Uterus (tissue), 2 donors: ENCODE measurements at regions not wholly inside any gene's neighbourhood (a gene's known extent, or its start where the extent isn't known, plus 50 kb on each side); places are given as distances from the start of the nearest gene placed in this dataset.

Source experiments
- POLR2A ChIP-seq, 2 donors: fragments of 450-650 bp; IDR thresholded peaks; one replicate each; pipeline ENCODE4 v1.6.1; 2016; ENCODE audit warnings: antibody characterized with exemption in 2 of 2, mild to moderate bottlenecking in 1 of 2, moderate library complexity in 1 of 2
- TF ChIP-seq, protein P1 (sequence below), 4 experiments: fragments of 200-600 bp in 2 of 4; fragments of 450-650 bp in 2 of 4; sonication (generic) in 2 of 4; IDR thresholded peaks; one replicate each; pipeline ENCODE4 v1.5.1; 2016 to 2019; ENCODE audit warnings: antibody characterized with exemption in 4 of 4, mild to moderate bottlenecking in 2 of 4, moderate library complexity in 1 of 4

DNA sequence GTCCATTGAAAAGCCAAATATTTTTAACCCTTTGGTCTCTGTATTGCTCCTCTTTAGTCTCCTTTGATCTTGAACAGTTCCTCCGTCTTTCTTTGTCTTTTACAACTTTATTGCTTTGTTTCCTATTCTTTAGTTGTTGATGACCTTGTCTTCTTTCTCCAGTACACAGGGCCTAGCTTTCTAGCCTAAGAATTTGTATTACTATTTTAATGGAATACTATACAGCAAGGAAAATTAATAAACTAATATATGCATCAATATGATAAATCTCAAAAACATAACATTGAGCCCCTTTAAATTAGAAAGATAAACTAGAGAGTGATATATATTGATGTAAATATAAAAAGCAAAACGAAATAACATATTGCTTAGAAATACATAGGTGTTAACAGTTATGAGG lies 88.7 kb downstream of the NR1D2 start:
- TF ChIP-seq, protein P1, sequence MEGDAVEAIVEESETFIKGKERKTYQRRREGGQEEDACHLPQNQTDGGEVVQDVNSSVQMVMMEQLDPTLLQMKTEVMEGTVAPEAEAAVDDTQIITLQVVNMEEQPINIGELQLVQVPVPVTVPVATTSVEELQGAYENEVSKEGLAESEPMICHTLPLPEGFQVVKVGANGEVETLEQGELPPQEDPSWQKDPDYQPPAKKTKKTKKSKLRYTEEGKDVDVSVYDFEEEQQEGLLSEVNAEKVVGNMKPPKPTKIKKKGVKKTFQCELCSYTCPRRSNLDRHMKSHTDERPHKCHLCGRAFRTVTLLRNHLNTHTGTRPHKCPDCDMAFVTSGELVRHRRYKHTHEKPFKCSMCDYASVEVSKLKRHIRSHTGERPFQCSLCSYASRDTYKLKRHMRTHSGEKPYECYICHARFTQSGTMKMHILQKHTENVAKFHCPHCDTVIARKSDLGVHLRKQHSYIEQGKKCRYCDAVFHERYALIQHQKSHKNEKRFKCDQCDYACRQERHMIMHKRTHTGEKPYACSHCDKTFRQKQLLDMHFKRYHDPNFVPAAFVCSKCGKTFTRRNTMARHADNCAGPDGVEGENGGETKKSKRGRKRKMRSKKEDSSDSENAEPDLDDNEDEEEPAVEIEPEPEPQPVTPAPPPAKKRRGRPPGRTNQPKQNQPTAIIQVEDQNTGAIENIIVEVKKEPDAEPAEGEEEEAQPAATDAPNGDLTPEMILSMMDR (IDR thresholded peaks at IDR 0.05) = no peak
- no peak for TF ChIP-seq POLR2A (IDR thresholded peaks at IDR 0.05)
